ENCODE measurements at regions not wholly inside any gene's neighbourhood (a gene's known extent, or its start where the extent isn't known, plus 50 kb on each side); places are given as distances from the start of the nearest gene placed in this dataset.

DNA sequence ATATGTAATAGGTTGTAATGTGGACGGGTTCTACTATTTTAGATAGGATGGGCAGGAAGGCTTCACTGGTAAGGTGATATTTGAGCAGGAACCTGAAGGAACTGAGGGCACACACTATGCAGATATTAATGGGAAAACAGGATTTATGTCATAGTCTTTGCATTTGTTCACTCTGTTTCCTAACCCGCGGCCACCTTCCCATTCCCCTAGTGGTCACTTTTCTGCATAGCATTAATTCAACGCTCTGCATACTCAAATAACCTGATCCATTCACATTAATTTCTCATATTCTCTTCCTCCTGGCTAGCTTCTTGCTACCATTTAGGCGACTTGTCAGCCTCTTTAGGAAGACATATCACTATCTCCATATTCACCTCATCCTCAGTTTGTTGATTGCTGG, 61.5 kb downstream of the GSPT2 start:
- H3K36me3 Mint-ChIP-seq (ENCODE audit: low read depth), result peaks cover 24% of the 10 kb centered on the region
- Histone ChIP-seq H3K36me3 (ENCODE audit: insufficient read depth) (no peaks in the 10 kb centered on the region), H3K9me2 (ENCODE audit: insufficient read depth) (no peaks in the 10 kb centered on the region), H3K79me2 (replicated peaks; ENCODE audit: insufficient read depth) (peaks cover 63% of the 10 kb centered on the region), H3K4me2 (peak overlapping the region; percentile 82), H3K4me1 (ENCODE audit: insufficient read depth) (peaks cover 20% of the 10 kb centered on the region), H3F3A (replicated peaks; ENCODE audit: low read depth) (no peaks in the 10 kb centered on the region), H2AFZ (no peak overlapping the region), H3K27me3 (ENCODE audit: insufficient read depth) (no peaks in the 10 kb centered on the region), H4K20me1 (replicated peaks; ENCODE audit: insufficient read depth) (no peaks in the 10 kb centered on the region; the same call in 1 of the 2 replicates), H3K27ac (ENCODE audit: low read depth) (no peak overlapping the region), H3K4me3 (peak overlapping the region; percentile 59; the same call in 1 of the 2 replicates)
- no peaks in the 10 kb centered on the region; the same call in 2 of the 3 replicates for H3K9me3 Mint-ChIP-seq
- ATAC-seq (no peak), DNase-seq (ENCODE audit: low spot score) (peak; percentile 20)
- H3K27ac Mint-ChIP-seq, result no peak overlapping the region
- H3K27me3 Mint-ChIP-seq (ENCODE audit: insufficient read depth, low read depth, poor library complexity), result peaks cover 4% of the 10 kb centered on the region
- peaks cover 16% of the 10 kb centered on the region for H3K4me1 Mint-ChIP-seq
- TF ChIP-seq, protein P1, sequence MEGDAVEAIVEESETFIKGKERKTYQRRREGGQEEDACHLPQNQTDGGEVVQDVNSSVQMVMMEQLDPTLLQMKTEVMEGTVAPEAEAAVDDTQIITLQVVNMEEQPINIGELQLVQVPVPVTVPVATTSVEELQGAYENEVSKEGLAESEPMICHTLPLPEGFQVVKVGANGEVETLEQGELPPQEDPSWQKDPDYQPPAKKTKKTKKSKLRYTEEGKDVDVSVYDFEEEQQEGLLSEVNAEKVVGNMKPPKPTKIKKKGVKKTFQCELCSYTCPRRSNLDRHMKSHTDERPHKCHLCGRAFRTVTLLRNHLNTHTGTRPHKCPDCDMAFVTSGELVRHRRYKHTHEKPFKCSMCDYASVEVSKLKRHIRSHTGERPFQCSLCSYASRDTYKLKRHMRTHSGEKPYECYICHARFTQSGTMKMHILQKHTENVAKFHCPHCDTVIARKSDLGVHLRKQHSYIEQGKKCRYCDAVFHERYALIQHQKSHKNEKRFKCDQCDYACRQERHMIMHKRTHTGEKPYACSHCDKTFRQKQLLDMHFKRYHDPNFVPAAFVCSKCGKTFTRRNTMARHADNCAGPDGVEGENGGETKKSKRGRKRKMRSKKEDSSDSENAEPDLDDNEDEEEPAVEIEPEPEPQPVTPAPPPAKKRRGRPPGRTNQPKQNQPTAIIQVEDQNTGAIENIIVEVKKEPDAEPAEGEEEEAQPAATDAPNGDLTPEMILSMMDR (conservative IDR thresholded peaks at IDR 0.05; ENCODE audit: low read depth in 2 of 2), result peak; percentile 13 to 43; a peak in 3 of 4 replicates
- TF ChIP-seq ZNF331 (CRISPR knock-in tag; IDR thresholded peaks at IDR 0.05; ENCODE audit: low read depth) (no peak), REST (IDR thresholded peaks at IDR 0.05; ENCODE audit: unreplicated experiment) (no peak), CREB1 (CRISPR knock-in tag; IDR thresholded peaks at IDR 0.05; ENCODE audit: low read depth) (no peak), STAT1 (IDR thresholded peaks at IDR 0.05; ENCODE audit: unreplicated experiment) (no peak), ETS1 (IDR thresholded peaks at IDR 0.05) (no peak), EZH2phosphoT487 (IDR thresholded peaks at IDR 0.05; ENCODE audit: unreplicated experiment) (no peak), JUNB (IDR thresholded peaks at IDR 0.05; ENCODE audit: unreplicated experiment) (no peak)
- H3K4me3 Mint-ChIP-seq, result peak overlapping the region; percentile 44

GRCh38 chrX:51813886-51814460, 70.7 kb downstream of the GSPT2 start:
- H4K20me1 ChIP-seq (replicated peaks; ENCODE audit: insufficient read depth), result no peaks in the 10 kb centered on the region; the same call in 1 of the 2 replicates
- no peak overlapping the region for H2AFZ ChIP-seq
- Mint-ChIP-seq H3K9me3 (no peaks in the 10 kb centered on the region), H3K27ac (no peak overlapping the region), H3K27me3 (ENCODE audit: insufficient read depth, low read depth, poor library complexity) (peaks cover 4% of the 10 kb centered on the region), H3K4me3 (no peak overlapping the region), H3K4me1 (no peaks in the 10 kb centered on the region; the same call in 2 of the 3 replicates), H3K36me3 (ENCODE audit: low read depth) (peaks cover 18% of the 10 kb centered on the region; the same call in 2 of the 3 replicates)
- H3K27me3 ChIP-seq (ENCODE audit: insufficient read depth), result no peaks in the 10 kb centered on the region
- no peaks in the 10 kb centered on the region for H3F3A ChIP-seq (replicated peaks; ENCODE audit: low read depth)
- DNase-seq (ENCODE audit: low spot score), result no peak
- no peak overlapping the region for H3K4me3 ChIP-seq
- H3K79me2 ChIP-seq (replicated peaks; ENCODE audit: insufficient read depth), result peaks cover 96% of the 10 kb centered on the region
- no peak overlapping the region for H3K4me2 ChIP-seq
- no peaks in the 10 kb centered on the region for H3K36me3 ChIP-seq (ENCODE audit: insufficient read depth)
- H3K4me1 ChIP-seq (ENCODE audit: insufficient read depth), result no peaks in the 10 kb centered on the region
- H3K9me2 ChIP-seq (ENCODE audit: insufficient read depth), result no peaks in the 10 kb centered on the region
- no peak overlapping the region for H3K27ac ChIP-seq (ENCODE audit: low read depth)
- ATAC-seq, result no peak
- no peak for TF ChIP-seq ZNF331 (CRISPR knock-in tag; IDR thresholded peaks at IDR 0.05; ENCODE audit: low read depth)
- no peak for TF ChIP-seq JUNB (IDR thresholded peaks at IDR 0.05; ENCODE audit: unreplicated experiment)
- TF ChIP-seq EZH2 (IDR thresholded peaks at IDR 0.05; ENCODE audit: low read depth, unreplicated experiment), result no peak
- no peak for TF ChIP-seq NANOG (IDR thresholded peaks at IDR 0.05; ENCODE audit: borderline replicate concordance)
- TF ChIP-seq ETS1 (IDR thresholded peaks at IDR 0.05), result no peak
- no peak for TF ChIP-seq REST (IDR thresholded peaks at IDR 0.05; ENCODE audit: unreplicated experiment)
- no peak for TF ChIP-seq ZNF114 (CRISPR knock-in tag; IDR thresholded peaks at IDR 0.05)

Data from GM23338 (cell line).